Fibroblast of the conjunctiva (primary cell): ENCODE measurements at regions not wholly inside any gene's neighbourhood (a gene's known extent, or its start where the extent isn't known, plus 50 kb on each side); places are given as distances from the start of the nearest gene placed in this dataset.

Experiments used
- DNase-seq: peaks from one replicate; pipeline ENCODE4 v3.0.0-alpha.2; 2010; ENCODE audit warnings: low read depth

GRCh38 chr6:44531442-44532015, 144.0 kb downstream of the CDC5L start:
- DNase-seq: no peak

- no peak for DNase-seq
Measured at GRCh38 chr6:44533421-44533820, 145.9 kb downstream of the CDC5L start.

GRCh38 chr6:44534291-44534690, 146.8 kb downstream of the CDC5L start:
- no peak for DNase-seq

GRCh38 chr6:44535446-44535845, 147.9 kb downstream of the CDC5L start:
- DNase-seq: no peak

GRCh38 chr6:44535967-44536366, 148.5 kb downstream of the CDC5L start:
- no peak for DNase-seq

DNA sequence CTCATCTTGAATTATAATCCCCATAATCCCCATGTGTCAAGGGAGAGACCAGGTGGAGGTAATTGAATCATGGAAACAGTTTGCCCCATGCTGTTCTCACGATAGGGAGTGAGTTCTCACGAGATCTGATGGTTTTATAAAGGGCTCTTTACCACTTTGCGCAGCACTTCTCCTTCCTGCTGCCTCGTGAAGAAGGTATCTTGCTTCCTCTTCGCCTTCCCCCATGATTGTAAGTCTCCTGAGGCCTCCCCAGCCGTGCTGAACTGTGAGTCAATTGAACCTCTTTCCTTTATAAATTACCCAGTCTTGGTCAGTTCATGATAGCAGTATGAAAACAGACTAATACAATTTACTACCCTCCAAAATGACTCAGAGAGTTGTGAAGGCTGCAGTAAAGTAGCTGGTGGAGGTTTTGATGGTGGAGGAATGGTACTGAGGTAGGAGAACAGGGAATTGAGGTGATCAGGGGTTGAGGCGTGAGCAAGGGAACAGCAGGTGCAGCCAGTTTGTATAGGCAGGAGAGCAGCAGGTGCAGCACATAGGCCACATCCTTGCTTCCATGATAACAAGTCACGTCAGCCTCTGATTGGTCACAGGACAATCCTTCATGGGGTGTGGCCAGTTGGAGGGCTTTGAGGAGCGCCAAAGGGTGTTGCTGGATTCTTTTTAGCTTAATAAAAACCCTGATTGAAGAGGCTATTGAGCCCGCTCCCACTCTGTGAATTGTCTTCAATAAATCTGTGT, 150.0 kb downstream of the CDC5L start:
- no peak for DNase-seq

GRCh38 chr6:44538131-44538806, 150.8 kb downstream of the CDC5L start:
- DNase-seq: no peak

DNA sequence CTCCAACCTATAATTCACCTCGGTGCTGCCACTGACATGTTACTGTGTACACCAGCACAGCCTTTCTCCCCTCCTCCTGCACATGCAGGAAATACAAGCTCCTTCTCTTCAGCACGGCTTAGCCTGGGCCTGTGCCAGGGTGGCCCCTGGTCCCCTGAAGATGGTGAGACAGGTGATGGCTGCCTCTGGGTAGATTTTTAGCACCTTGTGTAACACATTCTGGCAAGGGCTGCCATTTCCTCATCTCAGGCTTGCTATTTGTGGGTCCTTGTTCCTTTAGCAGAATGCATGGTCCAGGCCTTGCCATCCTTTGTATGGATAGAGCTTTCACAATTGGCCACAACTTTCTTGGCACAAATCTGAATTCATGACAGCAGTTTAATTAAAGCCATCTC, 151.3 kb downstream of the CDC5L start:
- DNase-seq: no peak

- no peak for DNase-seq
Measured at GRCh38 chr6:44539701-44540355, 152.3 kb downstream of the CDC5L start.

DNA sequence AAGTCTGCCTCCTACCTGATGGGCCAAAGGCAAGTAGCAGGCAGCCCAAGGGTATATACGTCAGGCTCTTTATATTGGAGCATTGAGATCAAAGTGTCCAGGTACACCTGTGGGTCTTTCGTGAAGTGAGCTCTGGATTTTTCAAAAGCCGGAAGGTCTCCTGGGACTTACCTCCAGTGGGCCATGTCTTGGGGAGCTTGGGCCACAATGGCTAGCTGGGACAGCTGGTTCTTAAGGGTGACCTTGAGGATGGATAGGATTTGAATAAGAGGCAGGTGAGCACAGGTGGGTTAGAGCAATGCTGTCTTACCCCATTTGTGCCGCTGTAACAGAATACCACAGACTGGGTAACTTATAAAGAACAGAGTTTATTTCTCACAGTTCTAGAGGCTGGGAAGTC, 153.4 kb downstream of the CDC5L start:
- no peak for DNase-seq

GRCh38 chr6:44542401-44543116, 155.1 kb downstream of the CDC5L start:
- DNase-seq: no peak

GRCh38 chr6:44543664-44544063, 156.2 kb downstream of the CDC5L start:
- DNase-seq: no peak

DNA sequence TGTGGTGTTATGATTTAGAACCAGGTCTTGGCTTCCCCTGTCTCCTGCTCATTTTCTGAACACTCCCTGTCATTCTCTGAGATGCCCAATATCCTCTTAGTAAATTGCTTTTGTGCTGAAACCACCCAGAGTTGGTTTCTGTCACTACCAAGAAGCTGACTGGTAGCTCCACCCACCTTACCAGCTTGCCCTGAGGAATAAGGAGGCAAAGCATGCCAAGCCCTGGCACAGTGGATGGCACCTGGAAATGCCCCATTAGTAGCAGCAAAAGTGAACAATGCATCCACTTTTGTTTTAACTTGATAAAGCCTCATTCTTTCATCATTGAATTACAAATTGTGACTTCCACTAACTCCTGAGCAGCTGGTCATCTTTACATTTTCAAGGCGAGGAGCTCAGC, 157.7 kb downstream of the CDC5L start:
- DNase-seq: no peak

DNA sequence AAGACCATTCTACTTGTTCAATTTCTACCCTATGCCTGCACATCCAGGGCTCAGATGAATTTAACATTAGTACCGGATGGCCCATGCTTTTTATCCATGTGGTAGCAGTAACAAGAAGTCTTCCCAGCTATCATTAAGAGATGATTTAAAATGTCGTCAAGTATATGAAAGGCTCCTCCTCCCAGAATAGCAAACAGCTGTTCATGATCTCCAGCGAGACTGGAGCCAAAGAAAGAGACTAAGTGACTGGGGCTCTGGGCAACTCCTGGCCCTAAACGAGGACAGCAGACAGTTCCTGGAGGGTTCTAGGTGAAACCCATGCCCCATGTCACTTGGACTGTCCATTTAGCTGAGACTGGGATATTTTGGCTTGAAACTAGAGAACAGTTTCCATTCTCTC, 160.8 kb downstream of the CDC5L start:
- no peak for DNase-seq

DNA sequence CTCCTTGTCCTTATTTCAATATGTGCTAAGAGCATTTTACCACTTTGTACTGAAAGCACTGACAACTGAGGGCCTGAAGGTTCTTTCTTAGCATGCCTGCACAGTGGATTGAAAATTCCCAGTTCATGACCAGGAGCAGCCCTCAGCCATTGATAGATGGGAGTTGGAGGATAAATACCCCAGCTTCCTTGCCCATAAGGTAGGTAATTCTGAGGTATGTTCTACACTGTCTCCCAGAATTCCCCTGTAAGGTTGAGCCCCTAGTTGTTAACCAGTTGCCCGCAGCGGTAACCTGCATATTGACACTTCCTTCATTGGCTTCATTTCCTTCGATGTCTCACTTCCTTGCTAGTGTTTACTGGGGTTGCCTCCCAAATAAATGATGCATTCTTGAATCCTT, 162.0 kb downstream of the CDC5L start:
- no peak for DNase-seq

- DNase-seq: no peak
Measured at GRCh38 chr6:44554194-44554593, 166.7 kb downstream of the CDC5L start.

DNA sequence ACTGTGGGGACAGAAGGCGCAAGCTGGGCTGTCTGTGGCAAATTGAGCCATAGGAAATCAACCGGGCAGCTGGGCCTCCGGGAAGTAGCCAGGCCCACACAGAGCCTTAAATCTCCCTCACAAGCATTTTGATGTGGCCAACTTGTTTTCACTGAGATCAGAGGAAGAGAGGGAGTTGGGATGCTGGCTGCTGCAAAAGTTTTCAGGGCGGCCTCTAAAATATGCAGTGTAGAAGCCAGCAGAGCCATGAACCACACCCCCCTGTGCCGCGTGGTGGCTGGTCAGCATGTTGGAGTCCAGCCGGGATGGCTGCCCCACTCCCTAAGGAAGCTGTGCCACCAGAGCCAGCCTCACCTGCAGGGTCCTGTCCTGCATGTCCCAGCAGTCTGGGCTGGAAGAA, 167.4 kb downstream of the CDC5L start:
- no peak for DNase-seq

GRCh38 chr6:44556046-44556445, 168.5 kb downstream of the CDC5L start:
- DNase-seq: no peak

DNA sequence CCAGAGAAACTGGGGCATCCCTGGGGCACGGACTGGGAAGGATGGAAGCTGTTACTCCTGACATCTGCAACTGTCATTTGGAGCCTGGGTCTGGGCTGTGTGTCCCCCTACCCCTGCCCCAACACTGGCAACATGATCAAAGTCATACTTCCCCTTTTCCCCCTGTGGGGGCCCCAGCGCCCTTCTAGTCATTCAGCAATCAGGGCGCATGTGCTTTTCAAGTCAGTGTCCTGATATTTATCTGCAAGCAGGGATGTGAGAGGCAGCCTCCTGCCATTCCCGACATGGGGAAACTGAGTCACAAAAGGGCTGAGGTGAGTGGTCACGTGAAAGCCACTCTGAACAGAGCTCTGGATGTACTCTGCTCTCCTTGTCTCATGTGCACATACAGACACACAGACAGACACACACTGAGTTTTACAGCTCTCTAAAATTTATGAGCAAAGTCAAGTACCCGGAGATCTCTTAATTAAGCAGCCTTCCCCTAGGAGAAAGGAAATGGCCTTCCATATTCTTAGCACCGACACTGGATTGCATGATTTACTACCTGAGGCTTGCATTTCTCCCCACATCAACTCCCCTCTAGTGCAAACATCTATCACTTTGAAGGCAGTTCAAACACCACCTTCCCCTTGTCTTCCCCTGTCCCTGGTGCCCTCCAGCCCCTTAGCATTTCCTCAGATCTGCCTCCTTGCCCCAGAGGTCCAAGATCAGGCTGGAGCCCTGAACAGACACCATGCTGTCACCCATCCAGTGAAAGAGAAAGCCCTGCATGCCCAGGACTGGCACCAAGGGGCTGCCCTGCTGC, 170.7 kb downstream of the CDC5L start:
- no peak for DNase-seq

DNA sequence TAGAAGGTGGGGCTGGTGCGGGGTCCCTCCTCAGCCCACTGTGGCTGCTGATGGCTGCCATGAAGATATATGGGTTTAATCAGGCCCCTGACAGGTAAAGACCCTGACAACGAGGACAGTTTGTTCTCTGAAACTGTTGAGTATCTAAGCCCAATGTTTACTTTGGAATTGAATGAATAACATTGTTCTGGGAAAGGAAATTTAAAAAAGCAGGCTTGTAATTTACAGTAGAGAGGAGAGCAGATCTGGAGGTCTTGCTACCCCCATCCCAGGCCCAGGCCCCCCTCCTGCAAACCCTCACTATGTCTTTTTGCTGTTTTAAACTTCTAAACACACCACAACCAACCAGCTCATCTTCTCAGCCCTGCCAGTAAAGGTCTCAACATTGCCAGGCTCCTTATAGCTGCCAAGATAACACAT, 171.3 kb downstream of the CDC5L start:
- DNase-seq: no peak

DNA sequence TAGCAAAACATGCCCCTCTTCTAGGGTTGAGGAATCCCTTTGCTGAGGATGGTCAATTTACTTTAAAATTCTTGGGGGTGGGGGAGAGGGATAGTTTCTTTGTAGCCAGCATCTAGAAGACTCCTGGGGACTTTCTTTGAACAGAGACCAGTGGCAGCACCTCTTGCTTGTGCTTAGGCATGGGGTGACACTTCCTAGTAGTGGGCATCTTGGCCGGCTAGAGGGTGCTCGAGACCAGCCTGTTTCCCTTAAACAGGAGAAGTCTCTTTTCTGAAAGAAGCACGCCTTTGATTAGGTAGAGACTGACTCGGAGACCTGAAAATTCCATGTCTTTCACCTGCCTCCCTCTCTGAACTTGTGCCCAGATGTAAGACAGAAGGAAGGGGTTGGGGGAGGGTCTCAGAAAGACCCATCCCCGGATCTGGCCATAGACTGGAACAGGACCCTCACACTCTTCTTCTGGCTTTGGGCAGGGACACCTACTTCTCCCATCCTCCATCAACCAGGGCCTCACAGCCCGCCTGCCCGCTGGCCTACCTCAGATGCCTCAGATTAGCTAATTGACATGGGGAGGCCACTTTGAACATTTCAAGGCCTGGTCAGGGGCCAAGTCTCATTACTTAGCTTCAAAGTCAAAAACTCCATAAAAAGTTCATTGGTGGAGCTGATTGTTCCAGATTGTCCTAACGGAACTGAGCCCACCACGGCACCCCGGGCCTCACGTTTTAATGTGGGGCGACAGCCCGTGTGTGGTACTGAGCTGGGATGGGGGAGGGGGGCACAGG, 172.2 kb downstream of the CDC5L start:
- no peak for DNase-seq
